Activated T-cell treated with anti-CD3 and anti-CD28 coated beads, Interleukin-2, amount 50 U/mL, for 48 hours (primary cell): ENCODE measurements at regions not wholly inside any gene's neighbourhood (a gene's known extent, or its start where the extent isn't known, plus 50 kb on each side); places are given as distances from the start of the nearest gene placed in this dataset.
"Not testable (repeated sequence)": the region's sequence is repeated elsewhere in the genome, so short reads cannot be mapped to it uniquely, and the experiment has no call there.

ENCODE experiments used
- DNase-seq, 2 experiments: peaks; one replicate each; pipeline ENCODE4 v3.0.0-alpha.2; 2020

DNA sequence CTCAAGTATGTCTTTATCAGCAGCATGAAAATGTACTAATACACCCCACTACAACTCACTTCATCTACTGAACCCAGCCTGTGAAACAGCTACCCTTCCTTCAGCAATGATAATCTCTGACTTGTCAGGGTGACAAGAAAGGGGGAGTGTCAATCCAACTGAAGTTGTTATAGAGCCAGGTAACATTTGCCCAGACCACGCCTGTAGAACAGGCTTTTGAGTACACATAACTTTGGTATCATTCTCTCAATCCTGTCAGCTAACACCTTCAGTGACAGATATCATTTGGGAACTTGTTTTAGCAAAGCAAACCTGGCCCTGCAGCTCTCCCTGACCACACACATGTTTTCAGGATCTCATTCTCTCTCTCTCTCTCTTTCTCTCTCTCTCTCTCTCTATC is 592.2 kb downstream of the SMARCA1 start:
- no peak for DNase-seq

DNA sequence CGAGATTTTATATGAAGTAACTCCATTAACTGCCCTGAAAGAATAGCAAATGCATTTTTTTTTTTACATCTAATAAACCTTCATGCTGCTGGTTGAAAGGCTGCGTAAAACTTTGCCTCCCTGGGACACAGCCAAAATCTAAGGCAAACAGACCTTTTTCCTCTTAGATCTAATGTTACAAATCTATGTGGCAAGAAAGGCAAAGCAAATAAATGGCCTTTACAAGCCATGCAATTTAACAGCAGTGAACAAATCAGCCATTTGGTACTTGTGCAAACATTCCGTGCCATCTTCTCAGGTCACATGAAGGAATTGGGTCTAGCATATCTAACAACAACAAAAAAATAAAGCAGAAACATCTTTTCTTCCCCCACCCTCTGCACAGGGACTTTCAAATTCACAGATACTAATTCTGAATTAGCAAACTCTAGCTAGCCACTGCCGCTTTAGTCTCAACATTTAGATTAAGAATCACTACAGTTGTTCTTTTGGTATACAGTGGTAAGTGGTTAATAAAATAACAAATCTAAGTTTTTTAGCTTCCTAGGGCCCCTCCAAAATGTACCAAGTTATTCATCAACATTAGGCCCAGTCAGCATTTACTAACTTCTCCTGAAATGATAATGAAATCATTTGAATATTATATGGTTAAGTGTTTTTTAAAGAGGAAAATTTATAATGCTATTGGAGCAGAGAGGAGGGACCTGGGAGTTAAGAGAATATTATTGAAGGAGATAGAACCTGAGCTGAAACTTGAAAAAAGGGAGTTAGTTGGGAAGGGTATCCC is 593.8 kb downstream of the SMARCA1 start:
- no peak for DNase-seq

DNA sequence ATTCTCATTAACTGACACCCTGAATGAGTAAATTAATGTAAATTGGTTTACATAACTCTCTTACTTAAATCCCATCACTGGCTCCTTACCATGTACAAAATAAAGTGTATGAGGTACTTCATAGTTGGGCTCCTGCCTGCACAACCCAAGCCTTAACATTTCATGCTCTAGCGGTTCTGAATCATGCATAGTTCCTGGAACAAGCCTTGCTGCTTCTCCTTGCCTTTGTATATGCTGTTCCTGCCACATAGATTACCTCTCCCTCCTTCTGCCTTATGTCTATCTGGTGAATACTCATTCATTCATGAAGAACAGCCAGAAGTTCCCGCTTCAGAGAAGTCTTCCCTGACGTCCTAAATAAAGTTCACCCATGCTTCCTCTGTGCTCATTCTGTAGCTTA is 594.7 kb downstream of the SMARCA1 start:
- no peak for DNase-seq

DNA sequence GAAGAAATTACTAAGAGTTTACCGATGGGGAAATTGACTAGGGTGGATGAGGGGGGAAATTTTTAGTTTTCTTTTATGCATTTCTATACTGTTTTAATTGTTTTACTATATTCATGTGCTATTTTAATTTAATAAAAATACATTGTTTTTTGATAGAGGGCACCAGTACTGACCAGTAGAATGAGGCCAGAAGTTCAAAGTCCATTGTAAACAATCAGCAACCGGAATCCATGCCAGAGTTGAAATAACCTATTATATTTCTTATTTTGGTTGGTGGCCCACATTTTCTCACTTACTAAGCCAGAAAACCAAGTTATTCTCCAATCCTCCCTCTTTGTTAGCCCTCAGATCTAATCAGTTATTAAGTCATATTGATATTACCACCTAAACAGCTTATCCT is 595.9 kb downstream of the SMARCA1 start:
- DNase-seq: no peak

DNA sequence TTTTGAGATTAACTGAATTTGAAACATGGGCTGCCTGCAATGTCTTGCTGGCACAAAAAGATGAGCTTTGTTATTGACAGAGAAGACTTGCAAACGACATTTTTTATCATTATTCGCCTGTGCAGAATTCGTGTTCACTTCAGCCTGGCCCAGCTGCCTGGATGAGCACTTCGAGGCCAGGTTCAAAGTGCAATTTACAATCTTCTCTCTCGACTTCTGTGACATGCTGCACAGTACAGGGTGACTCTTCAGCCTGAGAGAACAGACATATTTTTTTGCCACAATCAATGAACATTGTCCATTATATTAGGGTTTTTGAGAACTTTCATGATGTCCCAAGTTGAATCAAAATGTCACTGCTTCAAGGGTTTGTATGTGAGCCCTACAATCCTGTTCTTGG is 616.5 kb downstream of the SMARCA1 start:
- DNase-seq: no peak

DNA sequence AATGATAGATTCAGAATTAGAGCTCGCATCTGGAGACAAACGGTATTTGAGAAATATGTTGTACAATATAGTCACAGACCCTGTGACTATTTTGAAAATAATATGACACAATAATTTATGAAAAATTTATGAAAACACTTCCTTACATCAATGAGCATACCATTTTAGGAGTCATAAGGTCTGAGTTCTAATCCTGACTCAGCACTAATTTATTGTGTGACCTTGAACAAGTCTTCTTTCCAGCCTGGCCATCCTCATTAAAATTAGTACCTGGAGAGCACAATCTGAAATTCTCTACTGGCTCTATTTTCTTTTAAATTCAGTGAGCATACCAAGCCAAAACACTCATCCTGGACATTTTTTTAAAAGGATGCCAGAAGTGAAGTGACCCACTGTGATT is 622.3 kb downstream of the SMARCA1 start:
- DNase-seq: no peak

DNA sequence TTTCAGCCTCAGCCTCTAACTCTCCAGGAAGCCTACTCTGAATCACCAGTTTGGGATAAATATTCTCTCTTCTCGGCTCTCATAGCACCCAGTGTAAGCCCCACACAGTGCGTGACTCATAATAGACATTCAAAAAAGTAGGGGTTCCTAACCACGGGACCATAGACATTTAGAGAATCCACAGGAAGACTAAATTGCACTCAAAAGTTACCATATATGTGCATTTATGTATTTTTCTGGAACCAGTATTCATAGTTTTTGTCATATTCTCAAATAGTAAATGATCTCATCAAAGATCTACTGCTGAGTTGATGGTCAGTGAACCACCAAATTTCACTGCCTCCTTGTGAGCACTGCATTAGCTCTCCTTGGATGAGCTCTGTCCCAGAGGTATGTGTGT is 625.7 kb downstream of the SMARCA1 start:
- DNase-seq: no peak

DNA sequence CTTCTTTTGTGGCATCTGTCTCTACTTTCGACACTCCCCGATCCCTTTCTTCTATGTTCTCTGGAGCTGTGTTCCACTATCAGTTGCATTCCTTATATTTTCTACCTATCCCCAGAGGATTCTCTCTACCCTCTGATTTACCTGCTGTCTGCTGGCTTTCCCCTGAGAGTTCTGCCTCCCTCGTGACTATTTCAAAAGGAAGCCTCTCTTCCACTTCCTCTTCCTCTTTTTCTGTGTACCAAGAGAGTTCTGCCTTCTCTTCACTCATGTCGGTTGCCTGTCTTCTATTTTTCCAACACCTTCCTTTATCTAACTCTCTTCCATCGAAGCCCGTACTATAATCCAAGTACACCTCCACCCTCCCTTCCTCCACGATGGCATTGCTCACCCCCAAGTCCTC is 631.7 kb downstream of the SMARCA1 start:
- no peak for DNase-seq

DNA sequence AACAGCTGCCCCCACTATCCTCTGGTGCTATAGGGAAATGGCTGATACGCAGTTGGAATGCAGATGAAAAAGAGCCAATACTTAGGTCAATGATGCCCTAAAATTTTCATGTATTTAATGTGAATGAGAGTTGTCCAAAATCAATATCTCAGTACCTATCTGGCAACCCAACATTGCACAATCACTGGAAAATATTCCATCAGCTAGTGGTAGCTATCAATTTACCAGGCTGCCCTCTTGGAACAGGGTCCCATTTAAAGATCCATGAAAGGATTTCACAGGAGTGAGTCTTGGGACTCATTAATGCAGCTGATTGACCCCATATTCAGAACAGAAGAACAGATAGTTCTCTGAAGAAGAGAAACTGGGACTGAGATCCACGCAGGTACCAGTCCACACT is 638.9 kb downstream of the SMARCA1 start:
- DNase-seq: no peak

DNA sequence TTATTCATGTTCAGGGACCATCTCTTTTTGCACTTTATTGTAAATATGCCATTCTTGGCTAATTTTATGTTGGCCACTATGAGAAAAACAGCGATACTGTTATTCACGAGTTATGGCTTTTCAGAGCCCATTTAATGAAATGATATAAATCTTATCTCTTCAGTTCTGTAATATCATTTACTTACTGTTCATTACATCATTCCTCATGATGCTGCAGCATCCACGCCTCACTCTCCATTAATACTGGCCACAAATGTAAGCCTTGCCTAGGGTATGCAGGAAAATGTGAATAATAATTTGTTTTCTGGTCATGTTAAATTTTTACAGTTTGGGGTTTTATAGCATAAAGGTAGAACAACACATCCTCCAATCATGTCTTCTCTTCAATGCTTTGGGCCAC is 639.6 kb downstream of the SMARCA1 start:
- DNase-seq: no peak

DNA sequence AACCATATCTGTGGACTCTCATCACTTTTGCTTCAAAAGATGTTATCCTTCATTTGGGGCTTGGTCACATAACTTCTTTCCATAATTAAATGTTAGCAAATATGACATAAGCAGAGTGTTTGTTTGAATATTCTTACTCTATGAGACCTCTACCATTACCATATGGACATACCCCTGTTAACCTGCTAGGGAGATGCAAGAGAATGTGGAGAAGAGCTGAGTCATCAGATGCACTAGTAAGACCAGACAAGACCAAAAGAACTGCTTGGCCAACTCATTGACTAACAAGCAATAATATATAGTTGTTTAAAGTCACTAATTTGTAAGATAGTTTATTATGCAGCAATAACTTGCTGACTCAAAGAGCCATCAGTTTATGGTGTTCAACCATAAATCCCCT is 652.9 kb downstream of the SMARCA1 start:
- DNase-seq: no peak

DNA sequence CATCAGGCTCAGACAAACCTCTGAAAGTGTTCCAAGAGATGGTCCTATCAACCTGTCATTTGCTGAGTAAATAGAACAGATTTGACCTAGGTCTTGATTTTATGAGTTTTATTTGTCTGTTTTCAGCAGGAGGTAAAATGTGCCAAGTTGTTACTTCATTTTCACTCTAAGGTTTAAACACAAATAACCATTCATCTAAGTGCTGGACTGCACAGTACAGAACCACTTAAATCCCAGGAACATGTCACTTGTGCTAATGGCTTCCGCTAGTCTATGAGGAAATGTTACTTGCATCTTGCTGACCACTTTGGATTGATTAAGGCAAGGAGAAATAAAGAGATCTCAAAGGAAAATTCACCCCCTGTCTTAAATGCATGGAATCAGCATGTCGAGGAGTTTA is 660.7 kb downstream of the SMARCA1 start:
- no peak for DNase-seq

DNA sequence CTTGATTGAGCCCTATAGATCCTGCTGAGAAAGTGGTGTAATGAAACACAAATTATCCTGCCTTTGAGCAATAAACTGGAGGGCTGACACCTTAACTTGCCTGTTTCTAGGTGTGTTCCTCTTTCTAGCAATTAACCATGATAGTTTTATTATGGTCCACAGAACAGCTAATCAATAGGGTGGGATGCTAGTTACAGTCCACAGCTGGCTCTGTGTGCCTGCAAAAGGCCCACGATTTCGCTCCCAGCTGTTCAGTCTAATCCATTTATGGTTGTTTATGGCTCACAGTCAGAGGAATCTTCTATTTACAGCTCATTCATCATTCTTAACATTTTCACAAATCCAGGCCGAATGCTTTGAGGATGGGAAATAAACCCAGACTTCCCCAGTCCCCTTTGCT is 674.9 kb downstream of the SMARCA1 start:
- no peak for DNase-seq

DNA sequence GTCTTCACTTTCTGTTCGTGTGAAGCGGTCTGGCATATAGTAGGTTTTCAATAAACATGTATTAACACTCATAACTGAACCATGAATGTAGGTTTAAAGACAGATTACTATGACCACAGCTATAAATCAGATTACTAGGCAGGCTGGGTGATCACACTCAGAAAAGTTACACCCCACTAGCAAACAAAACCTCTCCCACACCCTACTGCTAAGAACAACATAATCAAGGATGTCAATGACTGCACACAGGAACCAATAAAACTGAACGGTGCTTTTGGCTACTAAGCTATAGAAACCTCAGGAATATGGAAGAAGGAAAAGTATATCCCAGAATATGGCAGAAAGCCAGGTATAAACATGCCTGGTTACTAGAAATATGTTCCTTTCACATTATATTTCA is 676.9 kb downstream of the SMARCA1 start:
- no peak for DNase-seq

DNA sequence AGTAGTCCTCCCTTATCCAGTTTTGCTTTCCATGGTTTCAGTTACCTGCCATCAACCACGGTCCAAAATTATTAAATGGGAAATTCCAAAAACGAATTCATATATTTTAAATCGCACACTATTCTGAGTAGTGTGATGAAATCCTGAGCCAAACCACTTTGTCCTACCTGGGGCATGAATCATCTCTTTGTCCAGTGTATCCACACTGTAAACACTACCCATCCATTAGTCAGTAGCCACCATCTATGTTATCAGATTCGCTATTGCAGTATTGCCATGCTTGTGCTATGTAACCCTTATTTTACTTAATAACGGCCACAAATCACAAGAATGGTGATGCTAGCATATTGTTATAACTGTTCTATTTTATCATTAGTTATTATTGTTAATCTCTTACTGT is 704.6 kb downstream of the SMARCA1 start:
- DNase-seq: no peak

DNA sequence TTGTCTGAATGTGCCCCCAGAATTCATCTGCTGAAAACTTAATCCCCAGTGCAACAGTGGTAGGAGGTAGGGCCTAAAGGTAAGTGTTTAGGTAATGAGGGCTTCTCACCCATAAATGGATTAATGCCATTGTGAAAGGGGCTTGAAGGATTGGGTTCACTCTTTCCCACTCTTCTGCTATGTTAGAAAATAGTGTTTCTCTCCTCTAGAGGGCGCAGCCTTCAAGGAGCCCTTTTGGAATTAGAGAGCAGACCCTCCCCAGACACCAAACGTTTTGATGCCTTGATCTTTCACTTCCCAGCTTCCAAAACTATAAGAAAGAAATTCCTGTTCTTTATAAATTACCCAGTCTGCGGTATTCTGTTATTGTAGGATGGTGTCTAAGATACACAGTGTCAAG is 706.4 kb downstream of the SMARCA1 start:
- no peak for DNase-seq

DNA sequence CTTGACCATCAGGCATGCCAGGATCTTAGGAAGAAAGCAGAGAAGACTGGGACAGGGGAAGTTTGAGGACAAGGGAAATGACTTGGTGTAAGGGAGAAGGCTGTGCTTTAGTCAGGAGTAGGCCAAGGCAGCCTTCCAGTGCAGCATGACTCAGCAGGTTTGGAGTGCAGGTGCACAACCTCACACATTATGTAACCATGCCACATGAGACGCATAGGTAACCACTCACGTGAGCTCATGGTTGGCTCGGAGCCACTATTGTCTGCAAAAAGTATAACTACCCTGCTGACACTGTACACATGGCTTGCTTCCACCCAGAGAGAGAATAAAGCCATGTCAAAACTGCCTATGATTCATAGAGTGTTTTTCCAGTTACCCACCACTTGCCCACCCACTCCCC is 715.9 kb downstream of the SMARCA1 start:
- DNase-seq: no peak

DNA sequence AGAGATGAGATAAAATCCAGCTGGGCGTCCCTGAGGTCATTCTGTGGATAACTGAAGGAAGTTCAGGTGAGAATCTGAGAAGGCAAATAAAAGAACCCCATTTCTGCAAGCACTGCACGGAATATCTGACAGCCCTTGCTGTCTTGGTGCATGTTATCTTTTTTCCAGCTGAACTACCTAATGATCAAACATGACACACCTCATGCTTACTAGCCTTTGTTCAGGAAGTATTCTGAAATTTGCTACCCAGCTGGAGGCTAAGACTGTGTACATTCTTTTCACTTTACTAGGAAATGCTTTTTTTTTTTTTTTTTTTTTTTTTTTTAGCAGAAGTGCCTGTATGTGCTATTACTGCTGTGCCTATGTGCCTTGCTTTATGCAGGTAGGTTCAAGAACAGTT is 718.1 kb downstream of the SMARCA1 start:
- no peak for DNase-seq

DNA sequence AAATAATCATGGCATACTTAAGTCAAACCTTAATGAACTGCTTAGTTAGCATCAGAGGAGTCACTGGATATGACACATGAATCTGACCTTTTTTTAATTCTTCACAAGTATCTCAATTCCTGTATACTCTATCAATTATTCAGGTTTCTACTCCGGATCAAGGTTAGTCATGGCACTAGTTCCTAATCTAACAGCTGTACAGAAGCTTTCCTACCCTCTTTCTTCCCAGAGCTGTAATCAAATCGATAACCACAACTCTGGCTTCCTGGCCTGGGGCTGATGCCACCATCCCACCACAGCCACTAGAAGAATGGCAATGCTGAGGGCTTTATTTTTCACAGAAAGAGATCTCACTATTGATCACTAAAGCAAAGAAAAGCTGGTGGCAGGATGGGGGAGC is 718.5 kb downstream of the SMARCA1 start:
- no peak for DNase-seq

DNA sequence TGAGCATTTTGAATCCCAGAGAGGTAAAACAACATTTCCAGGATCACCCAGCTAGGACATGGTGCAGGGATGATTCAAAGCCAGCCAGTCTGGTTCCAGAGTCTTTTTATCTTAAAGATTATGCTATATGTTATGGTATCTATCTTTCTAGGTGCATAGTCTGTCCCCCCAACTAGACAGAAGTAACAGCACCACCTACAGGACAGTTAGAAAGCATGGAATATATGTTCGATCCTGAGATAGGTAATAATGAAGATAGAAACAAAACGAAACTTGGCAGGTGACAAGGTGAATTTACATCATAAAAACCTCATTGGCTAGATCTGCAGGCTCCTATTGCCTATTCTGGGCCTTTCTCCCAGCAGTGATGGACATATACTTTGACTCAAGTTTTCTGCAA is 723.2 kb downstream of the SMARCA1 start:
- DNase-seq: no peak

DNA sequence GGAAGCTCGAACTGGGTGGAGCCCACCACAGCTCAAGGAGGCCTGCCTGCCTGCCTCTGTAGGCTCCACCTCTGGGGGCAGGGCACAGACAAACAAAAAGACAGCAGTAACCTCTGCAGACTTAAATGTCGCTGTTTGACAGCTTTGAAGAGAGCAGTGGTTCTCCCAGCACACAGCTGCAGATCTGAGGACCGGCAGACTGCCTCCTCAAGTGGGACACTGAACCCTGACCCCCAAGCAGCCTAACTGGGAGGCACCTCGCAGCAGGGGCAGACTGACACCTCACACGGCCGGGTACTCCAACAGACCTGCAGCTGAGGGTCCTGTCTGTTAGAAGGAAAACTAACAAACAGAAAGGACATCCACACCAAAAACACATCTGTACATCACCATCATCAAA is 730.9 kb upstream of the ACTRT1 start:
- DNase-seq: not testable (repeated sequence)

DNA sequence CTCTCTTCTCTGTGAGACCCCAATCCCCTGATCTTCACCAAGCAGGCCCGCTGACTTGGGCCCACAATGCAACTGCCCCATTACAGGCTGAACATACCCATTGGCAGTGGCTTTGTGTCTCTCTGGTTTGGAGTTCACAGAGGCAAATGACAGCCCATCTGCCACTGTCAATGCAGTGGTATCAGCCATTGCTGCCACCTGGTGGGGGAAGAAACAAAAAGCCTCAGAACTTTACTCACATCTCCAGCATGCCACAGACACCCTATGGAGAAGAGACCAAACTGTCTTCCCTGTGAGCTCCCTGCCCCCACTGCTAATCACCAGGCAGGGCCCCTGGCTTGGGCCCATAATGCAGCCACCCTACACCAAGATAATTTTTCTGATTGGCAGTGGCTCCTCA is 729.3 kb upstream of the ACTRT1 start:
- peak; percentile 32 to 35 for DNase-seq

DNA sequence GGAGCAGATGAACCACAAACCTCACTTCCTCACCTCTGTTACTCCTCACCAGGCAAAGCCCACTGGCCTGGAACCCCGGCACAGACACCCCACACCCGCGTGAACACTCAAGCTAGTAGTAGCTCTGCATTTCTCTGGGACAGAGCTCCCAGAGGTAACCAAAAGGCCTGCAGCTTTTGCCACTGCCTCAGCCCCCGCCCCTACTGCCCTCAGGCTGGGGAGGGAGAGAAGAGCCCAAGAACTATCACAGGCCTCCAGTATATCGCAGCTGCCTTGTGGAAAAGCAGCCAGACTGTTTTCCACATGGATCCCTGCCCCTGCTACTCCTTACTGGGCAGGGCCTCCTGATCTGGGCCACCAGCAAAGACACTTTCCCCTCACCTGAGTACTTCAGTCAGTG is 728.7 kb upstream of the ACTRT1 start:
- no peak for DNase-seq

DNA sequence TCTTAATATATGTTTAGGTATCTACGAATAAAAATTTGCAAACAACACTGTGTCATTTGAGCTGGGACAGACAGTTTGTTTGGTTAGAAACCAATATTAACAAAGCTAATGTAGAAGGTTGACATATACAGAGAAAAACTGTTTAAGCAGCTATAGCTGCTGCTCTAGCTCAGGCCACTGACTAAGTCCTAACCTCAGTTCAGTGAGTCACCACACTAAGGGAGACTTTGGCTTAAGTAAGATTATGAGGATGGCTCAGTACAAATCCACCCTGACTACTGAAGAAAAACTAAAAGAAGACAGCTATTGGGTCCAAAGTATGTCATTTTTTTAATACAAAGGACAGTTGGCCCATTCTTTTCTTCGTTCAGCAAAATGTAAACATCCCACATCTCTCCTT is 717.3 kb upstream of the ACTRT1 start:
- no peak for DNase-seq

DNA sequence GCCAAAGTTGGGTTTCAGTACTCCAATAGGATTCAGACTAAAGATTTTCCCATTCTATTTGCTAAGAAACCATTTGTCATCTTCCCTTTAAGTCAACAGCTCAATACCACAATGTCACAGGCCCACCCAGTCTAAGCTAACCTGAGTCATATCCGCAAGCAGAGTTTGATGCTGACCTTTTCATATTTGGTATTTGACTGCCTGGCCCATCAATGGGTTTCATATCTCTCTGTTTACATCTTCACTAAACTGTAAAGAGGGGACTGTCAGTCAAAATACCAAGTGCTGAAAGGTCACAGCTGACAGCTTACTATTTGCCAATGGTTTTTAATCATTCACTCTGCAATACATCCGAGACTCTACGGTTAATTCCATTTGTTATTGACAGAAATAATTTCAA is 707.5 kb upstream of the ACTRT1 start:
- no peak for DNase-seq

DNA sequence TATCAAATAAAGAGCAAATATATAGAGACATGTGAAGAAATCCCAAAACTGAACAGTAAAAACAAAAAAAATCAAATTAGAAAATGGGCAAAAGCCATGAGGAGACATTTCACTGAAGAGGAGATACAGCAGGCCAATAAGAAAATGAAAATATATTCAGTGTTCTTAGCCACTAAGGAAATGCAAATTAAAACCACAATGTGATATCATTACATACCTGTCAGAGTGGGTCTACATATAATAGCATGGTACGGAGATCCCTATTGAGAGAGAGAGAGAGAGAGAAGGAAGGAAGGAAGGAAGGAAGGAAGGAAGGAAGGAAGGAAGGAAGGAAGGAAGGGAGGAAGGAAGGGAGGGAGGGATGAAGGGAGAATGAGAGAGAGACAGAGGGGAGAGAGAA is 707.0 kb upstream of the ACTRT1 start:
- DNase-seq: no peak
